Mononuclear cell (primary cell): ENCODE measurements at regions not wholly inside any gene's neighbourhood (a gene's known extent, or its start where the extent isn't known, plus 50 kb on each side); places are given as distances from the start of the nearest gene placed in this dataset.

ENCODE experiments used
- H3K27me3 ChIP-seq: 2 replicates; pipeline ENCODE4 v1.6.0; 2011; ENCODE audit warnings: low read length, control low read depth; ENCODE audit not compliant: insufficient read depth
- H3K4me1 ChIP-seq: 2 replicates; pipeline ENCODE4 v1.5.1; 2011; ENCODE audit warnings: mild to moderate bottlenecking, low read length, control low read depth; ENCODE audit not compliant: insufficient read depth
- H3K4me3 ChIP-seq: 2 replicates; pipeline ENCODE4 v1.5.1; 2011; ENCODE audit warnings: mild to moderate bottlenecking, low read length, moderate library complexity
- H3K9me3 ChIP-seq: 2 replicates; pipeline ENCODE4 v1.5.1; 2011; ENCODE audit warnings: low read depth, mild to moderate bottlenecking, control low read depth, low read length

DNA sequence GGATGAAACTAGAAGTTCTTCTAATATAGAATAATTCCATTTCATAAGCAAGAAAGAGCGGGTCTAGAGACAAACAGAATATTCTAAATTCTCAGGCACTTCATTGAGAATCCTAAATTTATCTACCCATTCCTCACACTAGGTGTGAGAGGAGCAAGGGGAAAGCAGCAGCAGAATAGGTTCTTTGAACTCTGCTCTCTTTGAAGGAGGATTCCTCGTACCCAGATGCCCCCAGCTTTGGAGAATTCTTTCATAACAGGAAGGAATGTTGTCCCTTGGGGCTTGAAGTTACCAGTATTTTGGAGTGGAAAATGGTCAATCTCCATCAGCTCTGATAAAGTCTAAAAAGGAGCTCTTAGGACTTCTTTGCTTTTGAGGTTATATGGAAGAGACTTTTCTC, 59.7 kb upstream of the RASGEF1B start:
- H3K4me1 ChIP-seq: no peaks in the 10 kb centered on the region
- H3K4me3 ChIP-seq: no peak overlapping the region
- peaks cover 5% of the 10 kb centered on the region for H3K9me3 ChIP-seq
- H3K27me3 ChIP-seq: no peaks in the 10 kb centered on the region

DNA sequence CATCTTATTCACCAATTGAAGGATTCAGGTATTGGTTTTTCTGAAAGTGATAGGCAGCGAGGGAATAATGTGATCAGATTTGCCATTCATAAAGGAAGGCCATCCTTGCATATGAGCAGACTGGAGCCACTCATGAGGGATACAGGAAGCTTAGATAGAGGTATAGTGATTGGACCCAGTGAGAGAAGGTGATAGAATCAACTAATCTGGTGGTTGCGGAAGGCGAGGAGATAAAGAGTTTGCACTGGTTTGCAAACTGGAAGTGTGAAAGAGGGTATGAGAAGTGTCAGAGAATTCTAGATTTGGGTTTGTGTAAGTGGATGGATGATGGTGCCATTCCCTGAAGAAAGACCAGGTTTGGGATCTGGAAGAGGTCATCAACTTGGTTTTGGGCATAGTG, 57.3 kb upstream of the RASGEF1B start:
- Histone ChIP-seq H3K4me1 (no peaks in the 10 kb centered on the region), H3K9me3 (peaks cover 5% of the 10 kb centered on the region), H3K27me3 (no peaks in the 10 kb centered on the region), H3K4me3 (no peak overlapping the region)

DNA sequence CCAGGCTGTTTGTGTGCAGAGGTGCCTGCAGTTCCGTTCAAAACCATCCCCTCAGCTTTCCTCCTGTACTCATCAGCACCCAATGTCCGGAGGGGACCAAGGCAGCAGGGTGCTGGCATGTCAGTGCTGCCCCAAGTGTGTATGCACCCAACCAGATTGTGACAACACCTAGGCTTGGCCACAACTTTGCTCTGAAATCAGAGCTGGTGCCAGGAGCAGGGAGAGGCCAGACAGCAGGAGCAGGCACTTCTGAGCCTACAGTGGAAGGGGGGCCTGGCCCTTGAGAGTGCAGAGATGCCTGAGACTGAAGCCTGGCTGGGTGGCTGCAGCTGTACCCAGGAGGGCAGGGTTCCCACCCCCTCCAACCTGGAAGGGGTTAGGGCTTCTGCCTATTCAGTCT, 56.5 kb upstream of the RASGEF1B start:
- Histone ChIP-seq H3K27me3 (no peaks in the 10 kb centered on the region), H3K4me3 (no peak overlapping the region), H3K9me3 (peaks cover 5% of the 10 kb centered on the region), H3K4me1 (no peaks in the 10 kb centered on the region)

DNA sequence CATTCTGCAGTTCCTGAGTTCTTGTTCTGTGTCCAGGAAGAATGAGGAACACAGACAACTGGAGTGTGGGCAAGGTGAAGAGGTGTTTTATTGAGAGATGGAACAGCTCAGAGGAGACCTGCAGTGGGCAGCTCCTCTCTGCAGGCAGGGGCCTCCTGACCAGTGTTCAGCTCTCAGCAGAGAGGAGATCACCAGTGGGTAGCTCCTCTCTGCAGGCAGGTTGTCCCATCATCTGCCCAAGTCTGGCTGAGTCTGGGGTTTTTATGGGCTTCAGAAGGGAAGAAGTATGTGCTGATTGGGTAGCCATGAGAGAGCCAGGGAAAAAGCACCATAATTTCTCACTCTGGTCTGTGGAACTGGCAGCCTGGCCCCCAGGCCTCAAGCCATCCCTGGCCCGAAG, 56.0 kb upstream of the RASGEF1B start:
- Histone ChIP-seq H3K4me1 (no peaks in the 10 kb centered on the region), H3K27me3 (no peaks in the 10 kb centered on the region), H3K9me3 (peaks cover 5% of the 10 kb centered on the region), H3K4me3 (no peak overlapping the region)

DNA sequence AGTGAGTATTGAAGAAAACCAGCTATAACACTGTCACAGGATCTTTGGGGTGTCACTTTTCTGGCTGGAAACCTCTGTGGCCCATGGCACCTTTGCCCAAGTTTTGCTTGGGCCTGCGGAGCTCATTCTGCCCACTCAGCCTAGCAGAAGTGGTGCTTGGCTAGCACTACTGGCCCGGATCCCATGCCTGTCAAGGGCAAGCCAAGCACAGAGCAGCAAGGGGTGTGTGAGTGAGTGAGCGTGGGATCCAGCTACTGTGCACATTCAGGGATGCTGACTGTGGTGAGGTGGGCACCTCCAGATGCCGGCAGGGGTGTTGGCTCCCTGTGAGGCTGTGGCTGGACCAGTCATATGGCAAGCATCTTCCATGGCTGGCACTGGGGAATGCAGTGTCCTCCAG, 55.4 kb upstream of the RASGEF1B start:
- Histone ChIP-seq H3K27me3 (no peaks in the 10 kb centered on the region), H3K9me3 (peaks cover 5% of the 10 kb centered on the region), H3K4me3 (no peak overlapping the region), H3K4me1 (no peaks in the 10 kb centered on the region)

DNA sequence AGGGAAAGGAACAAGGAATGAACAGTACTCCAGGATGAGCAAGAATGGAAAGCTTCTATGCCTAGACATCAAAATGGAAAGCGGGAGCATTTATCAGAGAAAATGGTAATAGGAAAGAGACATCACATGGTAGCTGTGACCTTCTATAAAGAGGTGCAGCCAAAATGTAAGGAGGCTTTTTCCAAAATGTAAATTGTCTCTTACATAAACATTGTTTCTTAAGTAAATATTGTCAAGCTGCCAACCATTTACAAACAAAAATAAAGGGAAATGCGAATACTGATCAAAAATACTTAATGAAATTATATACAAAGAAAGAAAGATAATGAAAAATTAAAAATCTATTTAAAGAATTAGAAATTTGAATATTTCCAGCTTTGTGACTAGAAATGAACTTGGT, 55.0 kb upstream of the RASGEF1B start:
- H3K4me3 ChIP-seq: no peak overlapping the region
- peaks cover 5% of the 10 kb centered on the region for H3K9me3 ChIP-seq
- no peaks in the 10 kb centered on the region for H3K4me1 ChIP-seq
- no peaks in the 10 kb centered on the region for H3K27me3 ChIP-seq

DNA sequence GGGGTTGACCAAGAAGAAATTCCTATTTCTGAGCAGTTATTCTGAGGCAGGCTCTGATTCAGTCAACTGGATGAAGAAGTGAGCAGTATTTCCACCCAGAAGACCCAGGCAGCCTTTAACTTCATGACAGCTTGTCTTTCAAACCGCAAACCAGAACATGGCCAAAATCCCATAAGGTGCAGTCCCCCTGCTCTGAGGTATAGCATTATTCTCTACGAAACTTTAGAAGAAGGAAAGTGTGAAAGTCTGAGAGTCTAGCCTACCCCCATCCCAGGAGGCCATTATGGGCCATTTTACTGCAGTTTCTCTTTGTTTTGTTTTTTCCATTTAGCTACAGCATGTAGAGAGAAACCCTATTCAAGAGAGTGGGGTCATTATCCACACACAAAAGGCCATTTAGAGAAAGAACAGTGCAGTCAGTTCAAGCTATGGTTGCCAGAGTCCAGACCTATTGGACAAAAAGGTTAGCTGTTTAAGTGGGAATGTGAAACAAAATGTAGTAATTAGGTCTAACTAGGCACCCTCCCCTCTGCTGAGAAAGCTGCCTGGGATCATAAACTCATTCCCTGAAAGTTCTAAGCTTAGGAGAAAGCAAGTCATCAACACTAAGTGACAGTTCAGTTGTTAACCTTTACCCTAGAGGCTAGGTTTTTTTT, 52.1 kb upstream of the RASGEF1B start:
- peaks cover 9% of the 10 kb centered on the region for H3K4me1 ChIP-seq
- no peaks in the 10 kb centered on the region for H3K27me3 ChIP-seq

DNA sequence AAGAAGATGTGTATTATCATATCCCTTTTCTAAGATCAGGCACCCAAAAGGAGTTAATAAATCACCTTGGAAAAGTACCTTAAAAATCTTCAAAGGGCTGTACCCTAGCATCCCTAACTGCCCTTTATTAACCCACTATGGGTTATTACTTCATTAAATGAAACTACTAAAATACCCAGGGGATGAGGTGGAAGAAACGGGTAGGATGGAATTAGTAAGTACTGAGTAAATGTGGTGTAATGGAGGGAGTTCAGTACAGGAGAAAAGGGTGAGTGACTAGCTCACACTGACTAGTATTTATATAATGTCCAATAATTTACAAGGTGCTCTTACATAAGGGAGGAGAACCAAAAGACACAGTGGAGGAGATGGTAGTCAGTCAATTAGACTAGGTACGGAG, 51.0 kb upstream of the RASGEF1B start:
- Histone ChIP-seq H3K27me3 (no peaks in the 10 kb centered on the region), H3K4me1 (peaks cover 9% of the 10 kb centered on the region), H3K4me3 (no peak overlapping the region), H3K9me3 (peaks cover 5% of the 10 kb centered on the region)

More for the DNA sequence above, 52.1 kb upstream of the RASGEF1B start:
- Histone ChIP-seq H3K9me3 (peaks cover 5% of the 10 kb centered on the region), H3K4me3 (no peak overlapping the region)

DNA sequence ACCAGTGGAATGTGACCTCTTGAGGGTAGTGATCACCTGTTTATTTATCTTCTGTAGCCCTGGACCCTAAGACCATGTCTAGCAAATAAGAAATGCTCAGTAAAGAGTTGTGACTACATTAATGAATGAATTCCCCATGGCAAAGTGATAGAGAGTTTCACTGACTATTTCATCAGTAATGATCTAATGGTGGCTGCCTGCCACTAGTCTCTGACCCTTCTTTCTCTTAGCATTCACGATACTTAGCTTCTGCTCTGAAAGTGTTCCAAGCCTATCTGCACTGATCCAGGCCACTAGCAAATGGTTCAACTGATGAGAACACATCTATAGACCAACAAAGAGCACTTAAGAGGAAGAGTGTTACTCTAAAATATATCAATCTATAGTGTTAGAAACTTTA, 50.0 kb upstream of the RASGEF1B start:
- Histone ChIP-seq H3K4me1 (peaks cover 9% of the 10 kb centered on the region), H3K4me3 (no peak overlapping the region), H3K27me3 (no peaks in the 10 kb centered on the region), H3K9me3 (no peaks in the 10 kb centered on the region)
